T-helper 2 cell treated with Interferon-gamma antibody and Interleukin-4, amounts not matched to agents 100 ng/mL and 5 ng/mL, for 36 hours (primary cell): ENCODE measurements at regions not wholly inside any gene's neighbourhood (a gene's known extent, or its start where the extent isn't known, plus 50 kb on each side); places are given as distances from the start of the nearest gene placed in this dataset.

ENCODE experiments used
- intact Hi-C: fragments of 100-400 bp; cut with micrococcal nuclease; formaldehyde crosslinking; loops from one replicate; pipeline ENCODE4 v1.15.1; 2023

DNA sequence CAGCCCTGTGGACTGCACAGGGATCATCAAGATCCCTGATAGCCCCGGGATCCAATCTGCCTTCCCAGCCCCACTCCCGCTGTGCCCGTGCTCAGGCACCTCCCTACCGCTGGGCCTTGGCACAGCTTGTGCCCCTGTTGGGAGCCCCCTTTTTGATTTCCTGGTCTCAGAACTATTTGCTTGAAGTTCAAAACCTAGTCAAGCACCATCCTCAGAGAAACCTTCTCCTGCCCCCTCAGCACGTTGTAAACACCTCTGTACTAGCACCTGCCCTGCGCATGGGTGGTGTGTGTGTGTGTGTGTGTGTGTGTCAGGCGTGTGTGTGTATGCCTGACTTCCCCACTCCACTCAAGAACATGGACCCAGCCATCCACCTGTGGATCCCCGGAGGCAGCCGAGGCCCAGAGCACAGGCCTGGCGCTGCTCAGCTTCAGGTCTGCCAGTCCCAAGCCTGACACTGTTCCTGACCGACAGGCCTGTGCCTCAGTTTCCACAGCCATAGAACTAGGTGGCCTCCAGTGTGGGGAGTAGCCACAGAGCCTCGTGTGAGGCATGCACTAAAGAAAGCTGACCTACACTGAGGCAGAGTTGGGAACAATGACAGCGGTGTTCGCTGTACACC, 65.5 kb downstream of the ADRA2C start:
- intact Hi-C loops: no loop called here

DNA sequence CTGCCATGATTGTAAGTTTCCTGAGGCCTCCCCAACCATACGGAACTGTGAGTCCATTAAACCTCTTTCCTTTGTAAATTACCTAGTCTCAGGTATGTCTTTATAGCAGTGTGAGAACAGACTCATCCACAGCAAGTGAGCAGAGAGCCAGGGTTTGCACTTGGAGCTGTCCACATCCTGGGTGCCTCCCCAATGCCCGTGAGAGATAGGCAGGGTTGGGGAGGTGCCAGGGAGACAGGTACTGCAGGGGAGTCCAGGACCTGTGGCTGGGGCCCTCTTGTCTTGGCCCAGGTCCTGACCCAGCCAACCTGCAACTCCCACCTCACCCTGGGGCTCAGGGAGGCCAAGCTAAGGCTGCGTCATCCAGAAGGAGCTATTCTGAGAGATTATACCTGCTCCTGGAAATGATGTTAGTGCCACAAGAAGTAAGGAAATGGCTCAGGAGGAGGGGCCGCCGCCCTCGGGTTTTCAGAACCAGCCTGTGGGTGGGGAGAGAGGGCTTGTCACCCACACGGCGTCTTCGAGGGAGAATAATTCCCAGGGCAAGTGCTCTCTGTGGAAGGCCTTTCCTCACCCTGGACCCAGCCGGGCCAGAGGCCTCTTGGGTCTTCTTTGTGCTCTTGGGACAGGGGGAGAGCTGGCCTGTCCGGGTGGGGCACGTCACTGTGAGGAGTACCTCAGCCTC, 66.5 kb downstream of the ADRA2C start:
- intact Hi-C loops: no loop called here

DNA sequence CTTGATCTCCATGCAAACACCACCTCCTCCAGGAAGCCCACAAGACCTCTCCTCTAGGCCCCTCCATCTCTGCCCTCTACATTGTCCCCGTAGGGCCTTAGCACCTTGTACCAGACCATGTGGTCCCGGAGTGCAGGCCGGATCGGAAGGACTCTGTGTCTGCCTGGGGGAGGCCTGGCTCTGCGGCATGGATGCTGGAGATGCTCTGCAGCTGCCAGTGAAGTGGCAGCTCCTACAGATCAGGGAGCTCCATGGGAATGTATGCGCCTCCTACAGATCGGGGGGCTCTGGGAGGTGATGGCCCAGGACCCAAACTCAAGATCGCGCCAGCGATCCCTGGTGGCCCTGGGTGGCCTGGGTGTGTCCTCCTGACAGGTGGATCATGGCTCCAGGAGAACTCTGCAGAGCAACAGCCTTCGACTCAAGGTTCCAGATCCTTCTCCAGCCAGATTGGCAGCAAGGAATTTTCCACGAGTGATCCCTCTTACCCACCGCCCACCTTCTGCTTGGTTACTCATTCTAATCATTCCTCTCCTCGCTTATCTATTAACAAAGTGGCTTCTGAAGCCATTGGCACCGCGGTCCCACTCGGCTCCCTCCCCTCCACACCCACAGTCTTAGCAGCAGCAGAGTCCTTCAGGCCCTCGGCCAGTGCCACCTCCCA, 67.3 kb downstream of the ADRA2C start:
- intact Hi-C loops: no loop called here

DNA sequence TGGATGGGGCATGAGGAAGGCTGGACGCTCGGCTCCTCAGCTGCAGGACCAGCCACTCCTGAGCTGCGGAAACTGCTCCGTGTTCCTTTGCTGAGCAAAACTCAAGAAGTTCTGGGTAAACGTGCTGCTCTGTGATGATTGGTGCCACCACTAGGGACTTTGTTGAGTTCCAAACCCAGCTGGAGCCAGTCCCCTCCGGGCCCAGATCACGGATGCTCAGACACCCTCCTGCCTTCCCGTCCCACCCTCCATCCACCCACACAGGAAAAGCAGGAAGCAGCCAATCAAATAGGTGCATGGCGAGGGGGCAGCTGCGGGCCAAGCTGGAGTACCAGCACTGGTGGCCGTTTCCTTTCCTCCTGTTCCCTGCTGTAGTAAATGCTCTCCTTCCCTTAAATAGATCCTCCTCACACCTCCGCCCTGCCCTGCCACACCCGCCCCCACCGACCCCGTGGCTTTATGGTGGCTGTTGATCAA, 68.0 kb downstream of the ADRA2C start:
- intact Hi-C loops: no loop called here

DNA sequence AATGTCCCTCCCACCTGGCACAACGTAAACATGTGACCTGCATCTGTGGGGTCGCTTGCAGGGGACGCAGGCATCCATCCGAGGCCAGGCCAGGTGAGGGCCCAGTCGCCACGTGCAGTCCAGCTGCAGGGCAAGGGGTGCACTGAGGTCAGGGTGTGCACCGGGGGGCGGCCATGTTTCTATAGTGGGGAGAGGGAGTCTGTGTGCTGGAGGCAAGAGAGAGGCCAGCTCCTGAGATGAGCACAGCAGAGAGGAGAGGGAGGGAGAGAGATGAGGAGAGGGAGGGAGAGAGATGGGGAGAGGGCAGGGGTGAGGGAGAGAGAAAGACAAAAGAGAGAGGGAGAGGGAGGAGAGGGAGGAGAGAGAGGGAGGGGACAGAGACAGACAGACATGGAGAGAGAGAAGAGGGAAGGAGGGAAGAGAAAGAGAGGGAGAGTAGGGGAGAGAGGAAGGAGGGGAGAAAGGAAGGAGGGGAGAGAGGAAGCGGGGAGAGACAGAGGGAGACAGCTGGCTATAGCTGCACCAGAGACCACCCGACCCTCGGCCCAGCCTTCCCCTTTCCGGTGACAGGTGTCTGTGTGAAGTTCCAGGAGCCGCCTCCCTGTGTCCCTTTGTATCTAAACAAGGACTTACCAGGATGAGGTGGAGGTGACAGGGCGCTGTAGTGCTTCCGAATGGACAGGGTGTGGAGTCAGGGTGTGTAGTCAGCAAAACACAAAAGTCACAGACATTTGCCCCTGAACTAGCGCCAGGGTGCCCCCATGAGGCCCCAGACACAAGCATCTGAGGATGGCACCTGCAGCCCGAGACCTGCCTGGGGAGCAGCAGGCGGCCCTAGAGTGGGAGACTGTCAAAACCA, 68.7 kb downstream of the ADRA2C start:
- intact Hi-C loops: no loop called here

DNA sequence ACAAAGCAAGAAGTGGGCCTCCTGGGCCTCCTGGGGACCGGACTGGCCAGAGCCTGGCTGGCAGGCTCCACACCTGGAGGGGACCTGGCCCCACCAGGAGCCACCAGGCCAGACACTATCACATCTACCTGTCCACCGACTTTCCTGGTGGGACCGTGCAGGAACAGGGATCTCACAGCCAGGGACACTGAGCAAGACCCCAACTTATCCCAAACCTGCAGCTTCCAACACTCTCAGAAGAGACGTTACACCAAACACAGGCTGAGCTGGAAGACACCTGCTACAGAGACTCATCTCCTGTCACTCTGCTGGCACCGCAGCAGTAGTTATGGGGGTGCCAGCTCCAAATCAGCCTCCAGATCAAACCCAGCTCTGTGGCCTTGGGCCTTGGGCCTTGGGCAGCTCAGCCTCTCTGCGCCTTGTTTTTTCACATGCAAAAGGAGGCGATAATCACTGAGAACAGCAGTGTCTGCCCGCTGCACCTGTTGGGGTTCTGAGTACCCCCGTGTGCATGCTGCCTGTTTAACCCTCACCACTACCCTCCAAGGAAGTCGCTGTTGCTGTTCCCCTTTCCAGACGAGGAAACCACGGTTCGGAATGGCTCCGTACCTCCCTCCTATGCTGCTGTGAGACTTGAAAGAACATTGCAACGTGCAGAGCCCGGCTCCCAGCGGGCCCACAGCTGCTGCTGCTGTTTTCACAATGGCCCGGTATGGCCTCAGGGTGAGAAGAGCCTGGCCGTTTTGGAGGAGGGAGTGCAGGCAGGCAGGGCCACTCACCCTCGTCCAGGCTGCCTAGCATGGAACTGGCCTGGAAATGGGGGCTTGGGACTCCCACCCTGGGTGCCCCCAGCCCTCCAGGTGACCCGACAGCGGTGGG, 69.6 kb downstream of the ADRA2C start:
- intact Hi-C loops: no loop called here

DNA sequence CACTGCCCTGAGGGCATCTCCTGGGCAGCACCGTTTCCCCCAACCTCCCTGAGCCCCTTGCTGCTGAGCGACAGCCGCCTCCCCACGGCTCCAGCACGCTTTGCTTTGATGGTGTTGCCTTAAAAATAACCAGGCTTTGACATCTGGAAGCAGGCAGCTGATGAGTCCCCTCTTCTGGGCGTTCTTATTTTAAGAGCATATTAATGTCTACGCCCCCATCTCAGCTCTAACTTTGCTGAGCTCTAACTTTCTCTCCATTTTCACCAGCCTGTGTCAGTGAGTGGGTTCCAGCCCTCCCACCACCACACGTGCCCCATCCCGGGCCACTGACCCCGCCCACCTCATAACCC, 70.2 kb downstream of the ADRA2C start:
- intact Hi-C loops: no loop called here

DNA sequence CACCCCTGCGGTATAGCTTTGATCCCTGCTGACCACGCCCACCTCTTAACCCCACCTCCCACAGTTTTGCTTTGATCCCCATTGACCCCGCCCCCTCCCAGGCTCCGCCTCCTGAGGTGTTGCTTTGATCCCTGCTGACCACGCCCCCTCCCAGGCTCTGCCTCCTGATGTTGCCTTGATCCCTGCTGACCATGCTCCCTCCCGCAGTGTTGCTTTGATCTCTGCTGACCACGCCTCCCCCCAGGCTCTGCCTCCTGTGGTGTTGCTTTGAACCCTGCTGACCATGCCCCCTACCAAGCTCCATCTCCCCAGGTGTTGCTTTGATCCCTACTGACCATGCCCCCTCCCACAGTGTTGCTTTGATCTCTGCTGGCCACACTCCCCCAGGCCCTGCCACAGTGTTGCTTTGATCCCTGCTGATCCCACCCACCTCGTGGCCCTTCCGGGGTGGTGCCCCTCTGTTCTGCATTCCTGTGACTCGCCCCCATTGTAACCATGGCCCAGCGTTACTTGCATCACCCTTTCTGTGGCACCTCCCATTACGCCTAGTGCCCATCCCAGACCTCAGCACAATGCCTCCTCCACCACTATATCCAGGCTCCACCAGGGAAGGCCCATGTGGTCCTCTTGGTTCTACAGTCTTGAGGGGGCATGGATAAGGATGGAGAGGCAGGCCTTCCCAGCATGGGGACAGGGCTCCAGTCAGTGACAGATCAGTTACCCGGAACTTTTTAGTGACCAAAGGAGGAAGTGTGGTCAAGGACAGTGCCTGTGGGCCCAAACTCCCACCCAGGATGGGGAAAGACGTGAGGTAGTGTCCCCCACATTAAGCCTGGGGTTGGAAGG, 70.8 kb downstream of the ADRA2C start:
- intact Hi-C loops: no loop called here

DNA sequence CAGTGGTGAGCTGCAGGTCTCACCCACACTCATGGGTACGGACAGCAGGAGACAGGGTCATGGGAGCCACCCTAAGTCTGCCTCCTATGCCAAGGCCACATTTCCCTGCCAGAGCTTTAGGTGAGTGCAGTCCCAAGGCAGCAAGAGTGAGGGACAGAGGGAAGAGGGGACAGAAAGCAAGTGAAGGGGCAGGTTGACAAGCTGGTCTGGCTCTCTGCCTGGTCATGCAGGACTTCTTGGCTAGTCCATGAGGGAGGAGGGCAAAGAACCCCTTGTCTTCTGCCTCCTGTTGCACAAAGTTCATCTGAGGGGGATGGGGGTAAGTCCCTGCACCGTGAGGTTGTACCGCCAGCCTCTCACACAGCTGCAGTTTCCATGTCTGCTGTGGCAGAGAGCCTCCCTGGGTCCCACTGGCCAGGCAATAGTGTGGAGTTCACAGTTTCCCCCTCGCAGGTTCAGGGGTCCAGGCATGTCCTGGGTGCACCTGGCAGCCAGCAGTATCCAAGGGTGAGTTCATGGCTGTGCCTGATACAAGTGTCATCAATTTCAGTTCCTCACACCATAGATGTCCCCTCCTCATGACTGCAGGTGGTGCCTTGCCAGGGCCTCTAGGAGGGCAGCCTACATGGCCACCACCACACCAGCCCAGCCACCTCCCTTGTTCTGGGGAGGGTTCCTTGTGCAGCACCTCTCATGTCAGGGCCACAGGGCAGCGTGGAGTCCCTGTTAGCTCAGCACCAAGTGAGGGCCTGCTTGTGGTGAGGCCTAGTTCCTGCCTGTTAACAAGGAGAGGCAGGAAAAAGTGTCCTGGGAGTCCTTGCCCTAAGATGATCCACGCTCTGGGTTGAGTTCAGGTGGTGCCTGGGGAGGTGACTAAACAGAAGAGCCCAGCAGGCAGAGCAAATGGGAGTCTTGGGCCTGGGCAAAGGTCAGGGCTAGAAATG, 72.5 kb downstream of the ADRA2C start:
- intact Hi-C loops: no loop called here

DNA sequence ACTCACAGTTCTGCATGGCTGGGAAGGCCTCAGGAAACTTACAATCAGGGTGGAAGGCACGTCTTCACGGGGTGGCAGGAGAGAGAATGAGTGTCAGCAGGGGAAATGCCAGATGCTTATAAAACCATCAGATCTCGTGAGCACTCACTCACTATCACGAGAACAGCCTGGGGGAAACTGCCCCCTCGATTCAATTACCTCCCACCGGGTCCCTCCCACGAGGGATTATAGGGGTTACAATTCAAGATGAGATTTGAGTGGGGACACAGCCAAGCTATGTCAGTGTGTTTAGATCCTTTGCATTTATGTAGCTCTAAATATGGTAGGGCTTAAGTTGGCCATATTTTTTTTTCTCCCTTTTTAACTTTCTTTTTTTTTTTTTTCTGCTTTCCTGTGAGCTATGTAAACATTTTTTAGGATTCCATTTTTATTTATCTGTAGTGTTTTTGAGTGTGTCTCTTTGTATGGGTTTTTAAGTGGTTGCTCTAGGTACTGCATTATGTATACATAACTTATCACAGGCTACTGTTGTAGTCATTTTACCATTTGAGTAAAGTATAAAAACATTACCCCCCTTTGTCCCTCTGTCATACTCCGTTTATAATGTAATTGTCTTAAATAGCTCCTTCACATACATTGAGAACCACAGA, 79.0 kb downstream of the ADRA2C start:
- intact Hi-C loops: no loop called here

DNA sequence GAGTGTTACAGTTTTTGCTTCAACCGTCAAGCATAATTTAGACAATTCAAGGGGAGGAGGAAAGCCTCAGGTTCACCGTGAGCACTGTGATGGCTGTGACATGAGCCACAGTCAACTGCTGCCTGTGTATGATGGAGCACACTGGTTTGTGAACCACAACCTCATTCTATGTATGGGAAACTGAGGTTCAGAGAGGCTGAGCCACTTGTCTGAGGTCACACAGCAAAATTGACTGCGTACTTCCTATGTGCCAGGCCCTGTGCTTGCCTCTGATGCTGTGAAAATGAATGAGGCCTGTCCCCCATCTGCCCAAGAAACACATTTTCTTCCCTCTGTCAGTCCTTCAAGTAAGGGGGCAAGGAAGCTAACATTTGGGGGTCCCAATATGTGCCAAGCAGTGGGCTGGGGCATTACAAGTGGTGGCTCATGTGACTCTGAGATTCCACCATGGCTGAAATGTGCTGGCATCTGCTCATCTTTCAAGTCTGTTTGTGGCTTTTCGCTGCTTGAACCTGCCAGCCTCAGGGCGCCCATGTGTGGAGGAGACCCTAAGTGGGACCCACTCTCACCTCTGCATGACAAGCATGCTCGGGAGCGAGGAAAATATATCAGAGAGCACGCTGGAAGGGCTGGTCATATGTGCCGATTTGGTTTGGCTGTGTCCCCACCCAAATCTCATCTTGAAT, 79.7 kb downstream of the ADRA2C start:
- intact Hi-C loops: no loop called here

DNA sequence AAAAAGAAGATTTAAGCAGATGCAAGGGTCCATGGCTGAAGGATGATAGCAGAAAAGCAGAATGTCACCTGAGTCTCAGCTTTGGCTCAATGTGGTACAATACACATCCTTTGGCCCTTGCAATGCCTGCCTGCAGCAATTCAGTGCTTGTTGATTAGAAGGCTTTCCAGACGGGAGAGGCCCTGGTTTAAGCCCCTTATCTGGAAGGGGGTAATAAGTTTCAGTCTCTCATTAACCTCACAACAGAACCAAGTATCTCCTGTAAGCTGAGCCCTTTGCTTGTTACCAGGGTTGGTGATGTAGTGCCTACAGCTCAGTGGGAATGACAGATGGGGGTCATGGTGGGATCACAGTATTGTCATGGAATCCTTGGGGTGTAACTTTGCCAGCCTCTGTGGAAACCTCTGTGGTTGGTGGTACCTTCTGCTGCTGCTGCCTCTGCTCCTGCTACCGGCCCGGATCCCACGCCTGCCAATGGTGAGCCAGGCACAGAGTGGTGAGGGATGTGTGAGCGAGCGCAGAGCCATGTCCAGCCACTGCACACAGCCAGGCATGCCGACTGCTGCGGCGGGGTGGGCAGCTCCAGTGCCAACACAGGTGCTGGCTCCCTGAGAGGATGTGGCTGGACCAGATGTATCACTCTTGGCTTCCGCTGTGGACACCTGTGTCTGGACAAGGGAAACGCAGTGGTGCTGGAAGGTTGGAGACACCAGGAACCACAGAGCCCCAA, 81.2 kb downstream of the ADRA2C start:
- intact Hi-C loops: no loop called here

DNA sequence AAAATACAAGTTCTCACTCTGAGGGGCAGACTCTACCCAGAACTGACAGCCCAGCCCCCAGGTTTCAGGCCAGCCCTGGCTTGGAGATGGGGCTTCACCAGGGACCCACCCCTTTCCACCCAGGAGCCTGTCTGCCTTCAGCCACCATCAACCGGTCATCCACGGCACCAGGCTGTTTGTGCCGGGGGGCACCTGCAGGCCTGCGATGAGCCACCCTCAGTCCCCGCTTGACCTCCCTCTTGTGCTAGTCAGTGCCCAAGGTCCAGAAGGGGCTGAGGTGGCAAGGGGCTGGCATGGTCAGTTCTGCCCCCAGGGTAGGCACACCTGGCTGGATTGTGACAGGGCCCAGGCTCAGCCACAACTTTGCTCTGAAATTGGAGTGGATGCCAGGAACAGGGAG, 82.1 kb downstream of the ADRA2C start:
- intact Hi-C loops: no loop called here

DNA sequence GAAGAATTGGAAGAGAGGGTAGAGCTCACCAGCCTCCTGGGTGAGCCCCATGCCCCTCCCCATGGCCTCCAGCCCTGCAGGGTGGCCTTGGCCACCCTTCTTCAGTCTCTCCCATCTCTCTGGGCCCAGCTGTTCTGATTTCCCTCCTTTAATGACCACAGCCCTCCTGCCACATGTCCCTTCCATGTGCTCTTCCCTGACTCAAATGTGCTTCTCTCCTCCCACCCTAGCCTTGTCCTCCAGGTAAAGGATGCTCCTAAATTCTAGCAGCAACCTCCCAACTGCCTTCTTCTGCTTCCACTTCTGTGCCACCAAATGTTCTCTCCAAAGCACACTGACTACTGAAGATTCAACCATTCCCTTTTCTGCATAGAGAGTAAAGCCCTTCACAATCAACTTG, 83.0 kb downstream of the ADRA2C start:
- intact Hi-C loops: no loop called here

DNA sequence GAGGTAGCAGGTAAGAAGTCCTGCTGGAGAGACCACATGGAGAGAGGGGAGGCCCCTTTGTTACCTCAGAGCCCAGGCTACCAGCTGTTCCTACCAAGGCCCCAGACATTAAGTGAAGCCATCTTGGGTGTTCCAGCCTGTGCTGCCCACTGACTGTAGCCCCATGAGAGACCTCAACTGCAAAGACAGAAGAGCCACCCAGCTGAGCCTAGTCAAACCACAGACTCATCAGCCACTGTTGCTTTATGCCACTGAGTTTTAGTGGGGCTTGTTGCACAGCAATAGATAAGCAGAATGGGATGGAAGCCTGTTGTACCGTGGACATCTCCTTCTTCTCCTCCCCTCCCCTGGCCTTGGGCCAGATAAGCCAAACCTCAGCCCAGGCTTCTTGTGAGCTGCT, 83.9 kb downstream of the ADRA2C start:
- intact Hi-C loops: no loop called here

DNA sequence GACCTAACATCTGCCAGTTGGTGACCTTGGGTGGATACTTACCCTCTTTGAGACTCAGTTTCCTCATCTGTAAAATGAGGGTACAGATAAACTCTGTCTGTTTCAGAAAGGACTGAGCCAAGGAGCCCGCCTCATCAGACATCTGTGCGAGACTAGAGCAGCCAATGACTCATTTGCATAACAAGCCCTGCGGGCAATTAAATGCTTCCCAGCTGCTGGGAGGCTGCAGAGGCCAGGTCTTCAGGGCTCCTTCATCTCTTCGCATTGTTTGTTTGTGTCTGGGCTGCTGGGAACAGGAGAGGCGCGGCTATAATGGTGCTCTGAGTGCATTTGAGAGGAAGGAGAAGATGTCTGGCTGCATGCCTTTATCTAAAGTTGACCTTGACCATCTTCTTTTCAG, 85.0 kb downstream of the ADRA2C start:
- intact Hi-C loops: no loop called here

DNA sequence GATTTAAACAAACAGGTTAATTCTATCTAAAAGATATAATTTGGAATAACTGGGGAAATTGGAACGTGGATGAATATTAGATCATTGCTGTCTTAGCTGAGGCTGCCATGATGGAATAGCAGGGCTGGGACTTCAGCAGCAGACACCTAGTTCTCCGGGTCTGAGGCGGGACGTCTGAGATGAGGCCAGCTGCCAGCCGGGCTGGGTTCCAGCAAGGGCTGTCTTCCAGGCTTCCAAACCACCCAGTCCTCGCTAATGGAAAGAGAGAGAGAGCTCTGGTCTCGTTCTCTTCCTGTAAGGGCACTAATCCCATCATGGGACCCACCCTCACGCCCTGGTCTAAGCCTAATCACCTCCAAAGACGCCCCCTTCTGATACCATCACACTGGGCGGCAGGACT, 85.7 kb downstream of the ADRA2C start:
- intact Hi-C loops: no loop called here
